HL-60 (cell line): ENCODE measurements at regions not wholly inside any gene's neighbourhood (a gene's known extent, or its start where the extent isn't known, plus 50 kb on each side); places are given as distances from the start of the nearest gene placed in this dataset.

Source experiments
- DNase-seq, 2 experiments: peaks; one replicate each; pipeline ENCODE4 v3.0.0-alpha.2; 2010 to 2020; ENCODE audit warnings: low read depth in 1 of 2, low spot score in 1 of 2
- H3K27ac ChIP-seq: fragments of 250-450 bp; sonication (Bioruptor Pico); replicated peaks from 2 replicates; pipeline ENCODE4 v1.5.1; 2020; ENCODE audit warnings: mild to moderate bottlenecking, moderate library complexity
- H3K27me3 ChIP-seq: fragments of 250-450 bp; sonication (Bioruptor Pico); 2 replicates; pipeline ENCODE4 v1.5.1; 2021; ENCODE audit warnings: mild to moderate bottlenecking, moderate library complexity; ENCODE audit not compliant: insufficient read depth, poor library complexity, severe bottlenecking
- H3K4me3 ChIP-seq: replicated peaks from 2 replicates; pipeline ENCODE4 v1.5.1; 2011; ENCODE audit warnings: mild to moderate bottlenecking, control low read depth, low read length; ENCODE audit not compliant: insufficient read depth
- CTCF ChIP-seq: IDR thresholded peaks from one replicate; pipeline ENCODE4 v1.5.1; 2011; ENCODE audit warnings: low read length, control low read depth, inconsistent platforms; ENCODE audit not compliant: insufficient read depth
- GABPA ChIP-seq: IDR thresholded peaks from 2 replicates; pipeline ENCODE4 v1.6.1; 2012; ENCODE audit warnings: low read depth
- POLR2AphosphoS5 ChIP-seq: IDR thresholded peaks from 2 replicates; pipeline ENCODE4 v1.6.1; 2012; ENCODE audit warnings: low read depth
- REST ChIP-seq: IDR thresholded peaks from 2 replicates; pipeline ENCODE4 v1.6.1; 2012; ENCODE audit warnings: low read depth; ENCODE audit not compliant: insufficient replicate concordance
- SPI1 ChIP-seq: IDR thresholded peaks from 2 replicates; pipeline ENCODE4 v1.6.1; 2012; ENCODE audit warnings: low read depth, mild to moderate bottlenecking, borderline replicate concordance

- TF ChIP-seq GABPA: no peak
- TF ChIP-seq CTCF: no peak
- no peak for TF ChIP-seq REST
- no peak for TF ChIP-seq SPI1
- TF ChIP-seq POLR2AphosphoS5: no peak
- no peak for DNase-seq
- Histone ChIP-seq H3K27ac (no peak overlapping the region), H3K27me3 (no peaks in the 10 kb centered on the region), H3K4me3 (no peak overlapping the region)
These were observed 990.3 kb upstream of the ZNF722 start for GRCh38 chr7:63008366-63008765.

- Histone ChIP-seq H3K27ac (no peak overlapping the region), H3K4me3 (no peak overlapping the region), H3K27me3 (no peaks in the 10 kb centered on the region)
- TF ChIP-seq POLR2AphosphoS5: no peak
- TF ChIP-seq REST: no peak
- no peak for TF ChIP-seq GABPA
- TF ChIP-seq SPI1: no peak
- TF ChIP-seq CTCF: no peak
- no peak for DNase-seq
These were observed 988.9 kb upstream of the ZNF722 start for GRCh38 chr7:63009771-63010170.

- H3K4me3 ChIP-seq: no peak overlapping the region
- no peak for DNase-seq
- TF ChIP-seq REST (no peak), CTCF (no peak), GABPA (no peak), POLR2AphosphoS5 (no peak), SPI1 (no peak)
- H3K27me3 ChIP-seq: no peaks in the 10 kb centered on the region
- no peak overlapping the region for H3K27ac ChIP-seq
These were observed 985.9 kb upstream of the ZNF722 start for GRCh38 chr7:63012633-63013183.
